ENCODE measurements at regions not wholly inside any gene's neighbourhood (a gene's known extent, or its start where the extent isn't known, plus 50 kb on each side); places are given as distances from the start of the nearest gene placed in this dataset.
"Not testable (repeated sequence)": the region's sequence is repeated elsewhere in the genome, so short reads cannot be mapped to it uniquely, and the experiment has no call there.

DNA sequence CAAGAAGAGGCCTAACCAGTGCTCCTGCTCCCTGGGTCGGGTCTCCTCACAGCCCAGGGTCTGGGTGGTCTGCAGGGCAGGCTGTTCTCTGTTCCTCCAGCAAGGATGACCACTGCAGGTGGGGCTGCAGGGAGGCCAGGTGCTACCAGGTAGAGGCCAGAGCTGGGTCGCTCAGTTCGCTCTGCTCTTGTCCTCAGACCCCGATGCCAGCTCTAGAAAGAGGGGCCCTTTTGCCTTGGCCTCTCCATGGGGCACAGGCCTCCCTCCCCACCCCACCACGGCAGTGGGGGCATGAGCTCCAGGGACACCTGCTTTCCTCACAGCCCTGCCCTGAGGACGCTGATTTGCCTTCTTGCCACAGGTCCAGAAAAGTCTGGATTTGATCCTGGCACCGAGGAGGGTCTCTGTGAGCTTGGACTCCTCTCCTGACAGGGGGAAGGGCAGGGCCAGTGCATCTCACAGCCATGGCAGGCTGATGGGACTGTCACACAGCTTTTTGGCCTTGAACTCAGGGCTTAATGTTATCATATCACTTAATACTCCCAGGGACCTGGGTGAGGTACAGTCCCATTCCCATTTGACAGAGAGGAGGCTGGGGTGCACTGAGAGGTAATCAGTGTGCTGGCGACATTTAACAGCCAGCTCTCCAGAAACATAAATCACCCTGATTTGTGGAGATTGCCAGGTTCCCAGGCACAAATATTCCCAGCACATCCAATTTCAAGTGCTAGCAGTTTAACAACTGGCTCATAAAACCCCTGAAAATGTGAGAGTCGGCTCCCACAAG, 273.0 kb upstream of the SFSWAP start:
- ATAC-seq (ENCODE audit: insufficient number of reproducible peaks, low FRiP score, low read depth), result no peak
- no peak overlapping the region for H3K27ac ChIP-seq
- H3K4me1 ChIP-seq (ENCODE audit: control insufficient read depth in 1 of 2, low read depth in 2 of 2), result no peaks in the 10 kb centered on the region
- DNase-seq (ENCODE audit: low spot score), result no peak
- no peaks in the 10 kb centered on the region for H3K9me3 ChIP-seq
- H3K36me3 ChIP-seq, result no peaks in the 10 kb centered on the region
- H3K4me3 ChIP-seq, result no peak overlapping the region
- TF ChIP-seq, protein P1, sequence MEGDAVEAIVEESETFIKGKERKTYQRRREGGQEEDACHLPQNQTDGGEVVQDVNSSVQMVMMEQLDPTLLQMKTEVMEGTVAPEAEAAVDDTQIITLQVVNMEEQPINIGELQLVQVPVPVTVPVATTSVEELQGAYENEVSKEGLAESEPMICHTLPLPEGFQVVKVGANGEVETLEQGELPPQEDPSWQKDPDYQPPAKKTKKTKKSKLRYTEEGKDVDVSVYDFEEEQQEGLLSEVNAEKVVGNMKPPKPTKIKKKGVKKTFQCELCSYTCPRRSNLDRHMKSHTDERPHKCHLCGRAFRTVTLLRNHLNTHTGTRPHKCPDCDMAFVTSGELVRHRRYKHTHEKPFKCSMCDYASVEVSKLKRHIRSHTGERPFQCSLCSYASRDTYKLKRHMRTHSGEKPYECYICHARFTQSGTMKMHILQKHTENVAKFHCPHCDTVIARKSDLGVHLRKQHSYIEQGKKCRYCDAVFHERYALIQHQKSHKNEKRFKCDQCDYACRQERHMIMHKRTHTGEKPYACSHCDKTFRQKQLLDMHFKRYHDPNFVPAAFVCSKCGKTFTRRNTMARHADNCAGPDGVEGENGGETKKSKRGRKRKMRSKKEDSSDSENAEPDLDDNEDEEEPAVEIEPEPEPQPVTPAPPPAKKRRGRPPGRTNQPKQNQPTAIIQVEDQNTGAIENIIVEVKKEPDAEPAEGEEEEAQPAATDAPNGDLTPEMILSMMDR (IDR thresholded peaks at IDR 0.05), result no peak
- H3K27me3 ChIP-seq (replicated peaks; ENCODE audit: insufficient read depth), result no peaks in the 10 kb centered on the region

- not testable (repeated sequence) for DNase-seq (ENCODE audit: low spot score); H3K4me3 ChIP-seq; H3K27ac ChIP-seq; ATAC-seq (ENCODE audit: insufficient number of reproducible peaks, low FRiP score, low read depth); H3K9me3 ChIP-seq; H3K36me3 ChIP-seq; H3K4me1 ChIP-seq (ENCODE audit: control insufficient read depth in 1 of 2, low read depth in 2 of 2); H3K27me3 ChIP-seq (replicated peaks; ENCODE audit: insufficient read depth)
These were observed 272.4 kb upstream of the SFSWAP start for GRCh38 chr12:131438493-131438835.

GRCh38 chr12:131438881-131439280, 272.0 kb upstream of the SFSWAP start:
- Histone ChIP-seq H3K36me3 (no peaks in the 10 kb centered on the region), H3K27me3 (replicated peaks; ENCODE audit: insufficient read depth) (no peaks in the 10 kb centered on the region), H3K4me1 (ENCODE audit: control insufficient read depth in 1 of 2, low read depth in 2 of 2) (no peaks in the 10 kb centered on the region), H3K27ac (no peak overlapping the region), H3K9me3 (no peaks in the 10 kb centered on the region), H3K4me3 (no peak overlapping the region)
- TF ChIP-seq, protein P1 (IDR thresholded peaks at IDR 0.05), result no peak
- ATAC-seq (ENCODE audit: insufficient number of reproducible peaks, low FRiP score, low read depth), result no peak
- no peak for DNase-seq (ENCODE audit: low spot score)

- H3K4me3 ChIP-seq; H3K36me3 ChIP-seq; H3K27ac ChIP-seq; ATAC-seq (ENCODE audit: insufficient number of reproducible peaks, low FRiP score, low read depth); H3K4me1 ChIP-seq (ENCODE audit: control insufficient read depth in 1 of 2, low read depth in 2 of 2); H3K9me3 ChIP-seq; DNase-seq (ENCODE audit: low spot score); H3K27me3 ChIP-seq (replicated peaks; ENCODE audit: insufficient read depth): not testable (repeated sequence)
These were observed 271.1 kb upstream of the SFSWAP start for GRCh38 chr12:131439752-131440151.

DNA sequence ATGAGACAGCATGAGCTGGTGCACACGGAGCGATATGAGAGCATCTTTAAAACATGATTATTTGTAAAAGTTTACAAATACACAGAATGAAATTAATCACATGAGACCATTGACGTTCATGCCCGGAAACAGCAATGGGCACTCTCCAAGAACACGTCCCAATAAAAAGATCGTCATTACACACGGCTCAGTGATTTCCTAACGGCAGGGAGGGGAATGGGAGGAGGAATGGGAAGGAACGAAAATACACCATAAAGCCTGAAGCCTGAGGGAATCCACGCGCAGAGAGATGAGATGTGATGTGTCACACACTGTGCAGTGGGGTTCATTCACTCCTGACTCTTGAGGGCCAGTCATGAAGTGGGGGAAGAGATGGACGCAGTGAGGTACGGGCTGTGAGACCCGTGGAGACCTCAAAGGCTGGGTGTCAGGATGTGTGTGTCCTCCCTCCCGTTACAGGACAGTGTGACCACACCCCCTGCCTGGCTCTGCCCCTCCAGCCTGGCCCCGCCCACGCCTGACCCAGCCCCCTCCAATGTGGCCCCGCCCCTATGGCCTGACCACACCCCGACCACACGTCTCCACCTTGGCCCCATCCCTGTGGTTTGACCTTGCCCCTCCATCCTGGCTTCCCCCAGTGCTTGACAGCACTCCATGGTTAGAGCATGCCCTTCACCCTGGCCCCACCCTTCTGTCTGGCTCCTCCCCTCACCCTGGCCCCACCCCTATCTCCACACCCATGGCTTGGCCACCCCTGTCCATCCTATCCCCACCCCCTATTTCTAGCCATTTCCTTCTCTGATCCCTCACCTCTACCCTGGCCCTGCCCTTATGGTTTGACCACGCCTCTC, 270.5 kb upstream of the SFSWAP start:
- not testable (repeated sequence) for H3K4me1 ChIP-seq (ENCODE audit: control insufficient read depth in 1 of 2, low read depth in 2 of 2); ATAC-seq (ENCODE audit: insufficient number of reproducible peaks, low FRiP score, low read depth); DNase-seq (ENCODE audit: low spot score); H3K27ac ChIP-seq; H3K27me3 ChIP-seq (replicated peaks; ENCODE audit: insufficient read depth); H3K4me3 ChIP-seq; H3K36me3 ChIP-seq; H3K9me3 ChIP-seq

DNA sequence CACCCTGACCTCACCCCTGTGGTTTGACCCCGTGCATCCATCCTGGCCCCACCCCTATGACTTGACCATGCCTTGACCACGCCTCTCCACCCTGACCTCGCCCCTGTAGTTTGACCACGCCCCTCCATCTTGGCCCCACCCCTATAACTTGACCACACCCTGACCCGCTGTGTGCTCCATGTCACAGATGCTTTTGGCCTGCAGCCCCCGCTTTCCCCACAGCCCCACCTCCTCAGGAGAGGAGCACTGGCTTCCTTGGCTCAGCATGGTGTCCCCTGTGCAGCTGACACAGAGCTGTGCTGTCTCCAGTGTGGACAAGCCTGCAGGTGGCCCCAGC, 269.9 kb upstream of the SFSWAP start:
- DNase-seq (ENCODE audit: low spot score) (no peak), ATAC-seq (ENCODE audit: insufficient number of reproducible peaks, low FRiP score, low read depth) (no peak)
- Histone ChIP-seq H3K27me3 (replicated peaks; ENCODE audit: insufficient read depth) (no peaks in the 10 kb centered on the region), H3K9me3 (no peaks in the 10 kb centered on the region), H3K27ac (no peak overlapping the region), H3K36me3 (no peaks in the 10 kb centered on the region), H3K4me1 (ENCODE audit: control insufficient read depth in 1 of 2, low read depth in 2 of 2) (no peaks in the 10 kb centered on the region), H3K4me3 (no peak overlapping the region)
- TF ChIP-seq, protein P1 (IDR thresholded peaks at IDR 0.05), result no peak

Data from thoracic aorta (tissue), 2 donors.